OCI-LY7 (cell line): ENCODE measurements at regions not wholly inside any gene's neighbourhood (a gene's known extent, or its start where the extent isn't known, plus 50 kb on each side); places are given as distances from the start of the nearest gene placed in this dataset.

Experiments used
- CTCF ChIP-seq: fragments of 200-600 bp; sonication (generic); conservative IDR thresholded peaks from 2 replicates; pipeline ENCODE4 v1.5.1; 2014; ENCODE audit warnings: mild to moderate bottlenecking, antibody characterized with exemption, low read length, moderate library complexity, mixed read lengths
- EZH2phosphoT487 ChIP-seq: fragments of 200-600 bp; sonication (generic); IDR thresholded peaks from 2 replicates; pipeline ENCODE4 v1.6.1; 2018; ENCODE audit warnings: low read depth, borderline replicate concordance, mild to moderate bottlenecking, mixed run types, antibody characterized with exemption, low read length, moderate library complexity, mixed read lengths

GRCh38 chr11:15672825-15673224 lies 558.1 kb downstream of the INSC start:
- no peak for TF ChIP-seq CTCF
- TF ChIP-seq EZH2phosphoT487 = no peak
